ENCODE measurements at regions not wholly inside any gene's neighbourhood (a gene's known extent, or its start where the extent isn't known, plus 50 kb on each side); places are given as distances from the start of the nearest gene placed in this dataset.

GRCh38 chr6:132973514-132973993 is 159.2 kb downstream of the RPS12 start:
- DNase-seq (ENCODE audit: low read depth) = no peak

- DNase-seq (ENCODE audit: low read depth) = no peak
Observed at GRCh38 chr6:132974122-132974521, 159.8 kb downstream of the RPS12 start.

- DNase-seq (ENCODE audit: low read depth) = no peak
Observed at GRCh38 chr6:132977413-132977812, 163.0 kb downstream of the RPS12 start.

- no peak for DNase-seq (ENCODE audit: low read depth)
Observed at GRCh38 chr6:132978685-132979084, 164.3 kb downstream of the RPS12 start.

- no peak for DNase-seq (ENCODE audit: low read depth)
Observed at GRCh38 chr6:132993738-132994137, 179.4 kb downstream of the RPS12 start.

GRCh38 chr6:132995009-132995408 is 180.6 kb downstream of the RPS12 start:
- no peak for DNase-seq (ENCODE audit: low read depth)

- DNase-seq (ENCODE audit: low read depth) = peak; percentile 34
Observed at GRCh38 chr6:132995432-132995831, 181.1 kb downstream of the RPS12 start.

- no peak for DNase-seq (ENCODE audit: low read depth)
Observed at GRCh38 chr6:132998418-132998817, 184.0 kb downstream of the RPS12 start.

GRCh38 chr6:133001040-133001565 is 186.7 kb downstream of the RPS12 start:
- peak; percentile 4 for DNase-seq (ENCODE audit: low read depth)

GRCh38 chr6:133004304-133004884 is 190.0 kb downstream of the RPS12 start:
- no peak for DNase-seq (ENCODE audit: low read depth)

- DNase-seq (ENCODE audit: low read depth) = no peak
Observed at GRCh38 chr6:133012774-133013173, 198.4 kb downstream of the RPS12 start.

GRCh38 chr6:133016631-133017030 is 202.3 kb downstream of the RPS12 start:
- DNase-seq (ENCODE audit: low read depth) = no peak

GRCh38 chr6:133017581-133017980 is 203.2 kb downstream of the RPS12 start:
- peak; percentile 63 for DNase-seq (ENCODE audit: low read depth)

- no peak for DNase-seq (ENCODE audit: low read depth)
Observed at GRCh38 chr6:133026705-133027104, 212.3 kb downstream of the RPS12 start.

GRCh38 chr6:133033263-133033662 is 207.9 kb upstream of the EYA4 start:
- DNase-seq (ENCODE audit: low read depth) = peak; percentile 4

- no peak for DNase-seq (ENCODE audit: low read depth)
Observed at GRCh38 chr6:133034509-133035206, 206.5 kb upstream of the EYA4 start.

GRCh38 chr6:133040094-133040802 is 200.9 kb upstream of the EYA4 start:
- DNase-seq (ENCODE audit: low read depth) = peak; percentile 36

- no peak for DNase-seq (ENCODE audit: low read depth)
Observed at GRCh38 chr6:133040803-133041419, 200.2 kb upstream of the EYA4 start.

GRCh38 chr6:133042550-133043120 is 198.5 kb upstream of the EYA4 start:
- no peak for DNase-seq (ENCODE audit: low read depth)

- no peak for DNase-seq (ENCODE audit: low read depth)
Observed at GRCh38 chr6:133046576-133046975, 194.6 kb upstream of the EYA4 start.

- DNase-seq (ENCODE audit: low read depth) = no peak
Observed at GRCh38 chr6:133047065-133047665, 194.0 kb upstream of the EYA4 start.
